Left forelimb (tissue), 1 donor: ENCODE measurements at regions not wholly inside any gene's neighbourhood (a gene's known extent, or its start where the extent isn't known, plus 50 kb on each side); places are given as distances from the start of the nearest gene placed in this dataset.
"Not testable (repeated sequence)": the region's sequence is repeated elsewhere in the genome, so short reads cannot be mapped to it uniquely, and the experiment has no call there.

ENCODE experiments used
- DNase-seq: peaks from one replicate; pipeline ENCODE4 v3.0.0-alpha.2; 2018; ENCODE audit warnings: low spot score

- no peak for DNase-seq
Measured at GRCh38 chr6:2611092-2611491, 139.6 kb downstream of the MYLK4 start.

GRCh38 chr6:2608503-2608902 lies 142.2 kb downstream of the MYLK4 start:
- no peak for DNase-seq

- DNase-seq: no peak
Measured at GRCh38 chr6:2600363-2600762, 150.4 kb downstream of the MYLK4 start.

GRCh38 chr6:2599817-2600216 lies 150.9 kb downstream of the MYLK4 start:
- no peak for DNase-seq

GRCh38 chr6:2598867-2599266 lies 151.9 kb downstream of the MYLK4 start:
- no peak for DNase-seq

GRCh38 chr6:2597991-2598390 lies 152.7 kb downstream of the MYLK4 start:
- DNase-seq: no peak

- DNase-seq: not testable (repeated sequence)
Measured at GRCh38 chr6:2597457-2597856, 153.3 kb downstream of the MYLK4 start.

GRCh38 chr6:2596222-2596621 lies 154.5 kb downstream of the MYLK4 start:
- no peak for DNase-seq

GRCh38 chr6:2594868-2595267 lies 155.9 kb downstream of the MYLK4 start:
- DNase-seq: no peak

GRCh38 chr6:2593167-2593566 lies 157.6 kb downstream of the MYLK4 start:
- no peak for DNase-seq

GRCh38 chr6:2589171-2589661 lies 161.5 kb downstream of the MYLK4 start:
- no peak for DNase-seq

- no peak for DNase-seq
Measured at GRCh38 chr6:2583459-2583858, 167.3 kb downstream of the MYLK4 start.

- no peak for DNase-seq
Measured at GRCh38 chr6:2582268-2582667, 168.5 kb downstream of the MYLK4 start.

GRCh38 chr6:2581611-2582010 lies 169.1 kb downstream of the MYLK4 start:
- DNase-seq: no peak

GRCh38 chr6:2581011-2581410 lies 169.7 kb downstream of the MYLK4 start:
- DNase-seq: no peak

GRCh38 chr6:2579804-2580570 lies 170.7 kb downstream of the MYLK4 start:
- peak; percentile 36 for DNase-seq

- peak; percentile 58 for DNase-seq
Measured at GRCh38 chr6:2579241-2579761, 171.4 kb downstream of the MYLK4 start.

- DNase-seq: no peak
Measured at GRCh38 chr6:2578767-2579166, 172.0 kb downstream of the MYLK4 start.

- DNase-seq: no peak
Measured at GRCh38 chr6:2576499-2576898, 174.2 kb downstream of the MYLK4 start.

- no peak for DNase-seq
Measured at GRCh38 chr6:2575236-2575635, 175.5 kb downstream of the MYLK4 start.

- not testable (repeated sequence) for DNase-seq
Measured at GRCh38 chr6:2569420-2569819, 181.3 kb downstream of the MYLK4 start.

- no peak for DNase-seq
Measured at GRCh38 chr6:2566048-2566447, 184.7 kb downstream of the MYLK4 start.

GRCh38 chr6:2565499-2565898 lies 185.2 kb downstream of the MYLK4 start:
- DNase-seq: no peak

GRCh38 chr6:2563635-2564034 lies 187.1 kb downstream of the MYLK4 start:
- DNase-seq: no peak
